ENCODE measurements at regions not wholly inside any gene's neighbourhood (a gene's known extent, or its start where the extent isn't known, plus 50 kb on each side); places are given as distances from the start of the nearest gene placed in this dataset.

DNA sequence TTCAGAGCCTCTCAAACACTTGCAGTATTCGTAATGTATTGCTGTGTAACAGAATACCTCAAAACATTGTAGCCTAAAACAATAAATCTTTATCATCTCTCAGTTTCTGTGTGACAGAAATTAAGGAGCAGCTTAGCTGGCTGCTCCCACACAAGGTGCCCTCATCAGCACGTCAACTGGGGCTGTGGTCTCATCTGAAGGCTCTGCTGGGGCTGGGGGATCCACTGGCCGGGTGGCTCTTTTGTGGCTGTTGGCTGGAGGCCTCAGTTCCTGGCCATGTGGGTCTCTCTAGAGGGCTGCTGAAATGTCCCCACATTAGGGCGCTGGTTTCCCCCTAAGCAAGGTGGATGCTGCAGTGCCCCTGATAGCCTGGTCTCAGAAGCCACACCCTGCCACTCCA is 113.4 kb upstream of the CIBAR2 start:
- TF ChIP-seq POLR2A (IDR thresholded peaks at IDR 0.05): no peak
- no peak for TF ChIP-seq CTCF (IDR thresholded peaks at IDR 0.05)

Measured in uterus (tissue), 2 donors.